Retina (tissue), 1 donor: ENCODE measurements at regions not wholly inside any gene's neighbourhood (a gene's known extent, or its start where the extent isn't known, plus 50 kb on each side); places are given as distances from the start of the nearest gene placed in this dataset.

ENCODE experiments used
- DNase-seq: peaks from one replicate; pipeline ENCODE4 v3.0.0-alpha.2; 2016

DNA sequence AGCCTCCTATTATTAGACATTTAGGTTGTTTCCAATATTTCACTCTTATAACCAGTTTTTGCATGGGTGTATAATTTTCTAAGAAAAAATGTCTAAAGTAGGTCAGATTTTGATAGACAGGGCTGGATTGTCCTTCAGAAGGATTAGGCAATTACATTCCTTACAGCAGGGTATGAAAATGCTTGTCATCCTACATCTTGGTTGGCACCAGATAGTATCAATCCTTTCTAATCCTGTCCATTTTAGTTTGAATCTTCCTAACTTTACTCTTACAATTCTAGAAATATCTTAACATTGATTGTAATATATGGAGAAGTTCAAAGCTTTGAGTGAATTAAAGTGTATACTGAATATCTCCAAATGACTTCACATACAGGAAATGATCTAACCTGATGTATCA is 63.0 kb upstream of the ZBED5 start:
- no peak for DNase-seq

DNA sequence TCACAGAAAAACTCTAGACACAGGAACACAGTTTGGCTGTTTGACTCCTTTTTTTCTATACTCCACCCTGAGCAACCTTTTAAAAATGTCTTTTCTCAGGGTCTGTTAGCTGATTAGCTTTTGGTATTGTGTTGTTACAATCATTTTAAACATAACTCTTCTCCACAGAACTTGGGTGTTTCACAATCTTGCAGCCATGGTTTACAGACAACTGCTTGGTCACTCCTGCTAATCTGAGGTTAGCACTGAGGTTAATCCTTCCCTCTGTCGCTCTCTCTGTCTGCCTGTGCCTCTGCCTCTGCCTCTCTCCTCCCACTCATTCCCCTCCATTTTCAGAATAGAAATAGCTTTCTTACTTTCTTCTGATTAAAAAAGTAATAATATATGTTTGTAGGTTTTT is 62.4 kb upstream of the ZBED5 start:
- DNase-seq: no peak

DNA sequence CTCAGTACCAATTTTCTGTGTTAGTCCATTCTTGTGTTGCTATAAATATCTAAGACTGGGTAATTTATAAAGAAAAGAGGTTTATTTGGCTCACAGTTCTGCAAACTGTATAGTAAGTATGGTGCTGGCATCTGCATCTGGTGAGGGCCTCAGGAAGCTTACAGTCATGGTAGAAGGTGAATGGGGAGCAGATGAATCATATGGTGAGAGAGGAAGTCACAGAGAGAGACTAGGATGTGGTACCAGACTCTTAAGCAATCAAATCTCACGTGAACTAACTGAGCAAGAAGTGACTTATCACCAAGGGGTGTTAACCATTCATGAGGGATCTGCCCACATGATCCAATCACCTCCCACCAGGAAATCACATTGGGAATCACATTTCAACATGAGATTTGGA is 60.8 kb upstream of the ZBED5 start:
- no peak for DNase-seq

DNA sequence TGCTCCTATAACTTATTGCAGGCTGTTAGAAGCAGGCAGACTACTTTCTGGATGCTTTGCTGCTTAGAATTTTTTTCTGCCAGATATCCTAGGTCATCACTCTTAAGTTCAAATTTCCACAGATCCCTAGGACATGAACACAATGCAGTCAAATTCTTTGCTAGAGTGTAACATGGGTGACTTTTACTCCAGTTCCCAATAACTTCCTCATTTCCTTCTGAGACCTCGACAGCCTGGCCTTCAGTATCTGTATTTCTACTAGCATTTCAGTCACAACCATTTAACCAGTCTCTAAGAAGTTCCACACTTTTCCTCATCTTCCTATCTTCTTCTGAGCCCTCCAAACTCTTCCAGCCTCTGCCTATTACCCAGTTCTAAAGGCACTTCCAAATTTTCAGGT is 60.4 kb upstream of the ZBED5 start:
- no peak for DNase-seq

DNA sequence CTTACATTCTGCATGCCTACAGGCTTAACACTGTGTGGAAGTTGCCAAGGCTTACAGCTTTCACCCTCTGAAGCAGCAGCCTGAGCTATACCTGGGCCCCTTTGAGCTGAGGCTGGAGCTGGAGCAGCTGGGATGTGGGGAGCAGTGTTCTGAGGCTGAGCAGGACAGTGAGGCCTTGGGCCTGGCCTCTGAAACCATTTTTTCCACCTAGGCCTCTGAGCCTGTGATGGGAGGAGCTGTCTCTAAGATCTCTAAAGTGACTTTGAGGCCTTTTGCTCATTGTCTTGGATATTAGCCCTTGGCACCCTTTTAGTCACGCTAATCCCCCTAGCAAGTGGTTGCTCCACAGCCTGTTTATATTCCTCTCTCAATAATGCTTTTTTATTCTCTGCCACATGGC is 59.9 kb upstream of the ZBED5 start:
- DNase-seq: no peak

DNA sequence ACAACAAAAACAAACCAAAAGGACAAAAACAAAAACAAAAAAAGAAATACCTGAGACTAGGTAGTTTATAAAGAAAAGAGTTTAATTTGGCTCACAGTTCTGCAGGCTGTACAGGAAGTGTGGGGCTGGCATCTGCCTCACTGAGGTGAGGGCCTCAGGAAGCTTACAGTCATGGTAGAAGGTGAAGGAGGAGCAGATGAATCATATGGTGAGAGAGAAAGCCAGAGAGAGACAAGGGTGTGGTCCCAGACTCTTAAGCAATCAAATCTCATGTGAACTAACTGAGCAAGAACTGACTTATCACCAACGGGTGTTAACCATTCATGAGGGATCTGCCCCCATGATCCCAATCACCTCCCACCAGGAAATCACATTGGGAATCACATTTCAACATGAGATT is 58.8 kb upstream of the ZBED5 start:
- DNase-seq: no peak

DNA sequence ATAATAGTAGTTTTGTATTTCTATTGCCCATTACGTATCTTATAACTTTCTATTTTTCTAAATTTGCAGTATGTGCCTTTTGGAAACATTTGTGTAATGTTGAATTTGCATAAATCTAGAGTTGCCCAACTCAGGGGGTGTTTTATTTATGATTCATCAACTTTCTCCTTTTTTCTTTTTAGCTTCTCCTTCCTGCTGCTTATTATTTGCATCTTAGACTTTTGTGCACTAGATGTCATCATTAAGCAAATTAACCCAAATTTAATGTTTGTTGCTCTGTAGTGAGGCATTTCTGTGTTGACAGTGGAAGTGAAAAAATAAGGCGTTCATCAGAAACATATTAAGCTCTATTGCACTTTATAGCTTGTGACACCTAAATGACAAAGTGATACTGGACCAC is 56.2 kb upstream of the ZBED5 start:
- DNase-seq: no peak

DNA sequence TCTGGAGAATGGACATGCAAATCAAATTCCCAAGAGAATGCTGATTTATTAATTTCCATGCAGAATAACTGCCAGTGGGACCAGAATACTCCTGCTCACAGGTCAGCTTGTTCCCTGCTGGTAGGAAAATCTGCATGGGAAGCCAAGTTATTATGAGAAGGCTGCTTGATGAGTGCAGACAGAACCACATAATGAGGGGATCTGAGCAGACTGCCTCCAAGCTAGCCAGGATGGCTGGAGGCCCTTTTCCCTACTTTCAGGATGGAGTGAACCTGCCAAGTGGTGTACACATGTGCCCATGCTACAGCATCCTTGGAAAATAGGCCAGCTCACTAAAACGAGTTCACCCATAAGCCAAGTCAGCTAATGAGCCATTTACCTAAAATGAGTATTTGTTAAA is 55.2 kb upstream of the ZBED5 start:
- no peak for DNase-seq

DNA sequence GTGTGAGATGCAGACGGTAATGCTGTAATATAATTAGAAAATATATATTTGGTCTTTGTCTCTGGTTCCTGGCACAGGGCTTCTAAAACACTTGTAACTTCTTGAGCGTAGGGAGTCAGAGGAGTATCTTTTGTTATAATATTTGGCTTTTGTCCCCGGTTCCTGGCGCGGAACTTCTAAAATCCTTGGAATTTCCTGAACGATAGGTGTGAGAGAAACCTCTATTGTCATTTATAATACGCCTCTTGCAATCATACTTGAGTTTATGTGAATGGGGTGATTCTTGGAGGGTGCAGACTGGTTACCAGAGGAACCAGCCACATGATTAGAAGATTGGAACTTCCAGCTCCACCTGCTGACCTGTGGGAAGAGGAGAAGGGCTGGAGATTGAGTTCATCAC is 54.1 kb upstream of the ZBED5 start:
- DNase-seq: no peak

DNA sequence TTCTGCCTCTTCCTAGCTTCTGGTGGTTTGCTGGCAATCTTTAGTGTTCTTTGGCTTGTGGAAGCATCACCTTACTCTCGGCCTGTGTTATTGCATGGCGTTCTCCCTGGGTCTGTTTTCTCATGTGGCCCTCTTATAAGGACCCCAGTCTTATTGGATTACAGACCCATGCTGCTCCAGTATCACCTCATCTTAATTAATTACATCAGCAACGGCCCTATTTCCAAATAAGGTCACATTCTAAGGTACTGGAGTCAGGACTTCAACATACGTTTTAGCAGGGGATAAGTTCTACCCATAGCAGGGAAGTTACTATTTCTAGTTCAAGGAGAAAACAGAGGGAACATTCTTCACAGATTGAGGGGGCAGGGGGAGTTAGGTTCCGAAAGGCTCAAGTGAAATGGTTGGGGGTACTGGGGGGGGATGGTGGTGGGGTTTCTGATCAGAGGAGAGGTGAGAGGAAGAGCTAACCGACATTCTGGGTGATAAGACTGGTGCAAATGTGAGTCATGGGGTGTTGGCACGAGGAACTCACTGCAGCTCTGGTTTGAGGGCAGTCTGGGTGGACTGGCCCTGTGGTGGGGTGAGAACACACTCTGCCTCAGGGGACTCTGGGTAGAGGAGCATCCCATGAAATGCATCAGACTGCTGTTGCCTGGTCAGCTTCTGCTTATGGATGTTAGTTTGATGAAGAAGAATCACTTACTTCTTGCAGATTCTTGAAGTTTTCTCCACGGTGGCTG is 51.5 kb upstream of the ZBED5 start:
- no peak for DNase-seq

DNA sequence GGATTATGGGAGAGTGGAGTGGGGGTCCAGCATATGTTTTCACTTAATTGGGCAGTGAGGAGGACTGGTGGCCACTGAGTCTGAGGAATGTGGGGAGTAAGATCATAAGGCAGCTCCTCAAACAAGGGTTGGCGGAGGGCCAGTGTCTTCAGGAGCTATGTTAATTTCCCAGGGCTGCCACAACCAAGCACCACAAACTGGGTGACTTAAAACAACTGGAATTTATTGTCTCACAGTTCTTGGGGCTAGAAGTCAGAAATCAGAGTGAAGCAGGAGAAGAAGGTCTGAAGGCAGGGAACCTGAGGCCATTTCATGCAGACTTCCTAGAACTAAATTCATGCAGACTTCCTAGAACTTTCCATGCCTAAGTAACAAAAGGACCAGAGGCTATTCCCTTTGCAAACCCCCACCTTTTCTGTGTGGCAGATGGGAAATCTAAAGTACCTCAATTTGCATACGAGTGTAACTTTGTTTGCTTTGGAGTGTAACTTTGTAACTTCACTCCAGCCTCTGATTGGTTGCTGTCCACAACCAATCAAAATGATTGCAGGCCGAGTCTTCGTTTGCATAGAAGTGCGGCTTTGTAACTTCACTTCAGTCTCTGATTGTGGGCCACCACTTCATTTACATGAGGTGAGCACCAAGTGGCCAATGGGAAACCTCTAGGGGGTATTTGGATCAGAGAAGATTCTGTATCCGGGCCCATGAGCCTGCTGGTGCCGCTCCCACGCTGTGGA is 50.5 kb upstream of the ZBED5 start:
- DNase-seq: no peak
